ENCODE measurements at regions not wholly inside any gene's neighbourhood (a gene's known extent, or its start where the extent isn't known, plus 50 kb on each side); places are given as distances from the start of the nearest gene placed in this dataset.

DNA sequence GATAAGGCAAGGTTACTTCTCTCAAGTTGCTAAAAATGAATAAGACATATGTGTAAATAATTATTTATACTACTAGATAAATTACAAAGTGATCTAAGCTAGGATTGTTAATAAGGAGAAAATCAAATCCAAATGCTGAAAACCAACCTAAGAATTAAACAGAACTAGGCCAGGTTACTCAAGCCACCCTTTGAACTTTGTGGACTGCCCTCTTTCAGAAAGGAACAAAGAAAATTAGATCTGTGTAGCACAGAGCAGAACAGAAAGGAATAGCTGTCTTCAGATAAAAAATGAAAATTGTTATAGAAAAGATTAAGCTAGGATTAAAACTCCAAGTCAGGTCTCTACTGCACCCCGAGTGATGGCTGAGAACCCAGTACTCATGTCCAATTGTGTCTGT is 158.2 kb upstream of the LRIG1 start:
- no peak overlapping the region for H3K27ac ChIP-seq
- H3K4me3 ChIP-seq = no peak overlapping the region
- TF ChIP-seq, protein P1, sequence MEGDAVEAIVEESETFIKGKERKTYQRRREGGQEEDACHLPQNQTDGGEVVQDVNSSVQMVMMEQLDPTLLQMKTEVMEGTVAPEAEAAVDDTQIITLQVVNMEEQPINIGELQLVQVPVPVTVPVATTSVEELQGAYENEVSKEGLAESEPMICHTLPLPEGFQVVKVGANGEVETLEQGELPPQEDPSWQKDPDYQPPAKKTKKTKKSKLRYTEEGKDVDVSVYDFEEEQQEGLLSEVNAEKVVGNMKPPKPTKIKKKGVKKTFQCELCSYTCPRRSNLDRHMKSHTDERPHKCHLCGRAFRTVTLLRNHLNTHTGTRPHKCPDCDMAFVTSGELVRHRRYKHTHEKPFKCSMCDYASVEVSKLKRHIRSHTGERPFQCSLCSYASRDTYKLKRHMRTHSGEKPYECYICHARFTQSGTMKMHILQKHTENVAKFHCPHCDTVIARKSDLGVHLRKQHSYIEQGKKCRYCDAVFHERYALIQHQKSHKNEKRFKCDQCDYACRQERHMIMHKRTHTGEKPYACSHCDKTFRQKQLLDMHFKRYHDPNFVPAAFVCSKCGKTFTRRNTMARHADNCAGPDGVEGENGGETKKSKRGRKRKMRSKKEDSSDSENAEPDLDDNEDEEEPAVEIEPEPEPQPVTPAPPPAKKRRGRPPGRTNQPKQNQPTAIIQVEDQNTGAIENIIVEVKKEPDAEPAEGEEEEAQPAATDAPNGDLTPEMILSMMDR (IDR thresholded peaks at IDR 0.05) = no peak
- no peak for DNase-seq (ENCODE audit: low spot score)

DNA sequence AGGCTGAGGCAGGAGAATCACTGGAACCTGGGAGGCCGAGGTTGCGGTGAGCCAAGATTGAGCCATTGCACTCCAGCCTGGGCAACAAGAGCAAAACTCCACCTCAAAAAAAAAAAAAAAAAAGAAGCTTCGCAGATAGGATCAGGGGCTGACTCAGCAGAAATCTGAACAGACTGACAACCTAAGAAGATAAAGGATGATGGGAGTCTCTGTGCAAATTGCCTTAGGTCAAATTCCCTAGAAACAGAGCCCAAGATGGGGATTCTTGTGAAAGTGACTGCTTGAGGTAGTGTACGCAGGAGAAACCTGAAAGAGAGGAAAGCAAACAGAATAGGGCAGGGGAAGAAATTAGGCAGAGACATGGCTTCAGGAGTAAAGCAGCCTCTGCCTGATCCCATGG is 160.8 kb upstream of the LRIG1 start:
- H3K27ac ChIP-seq = no peak overlapping the region
- TF ChIP-seq, protein P1 (IDR thresholded peaks at IDR 0.05) = no peak
- H3K4me3 ChIP-seq = no peak overlapping the region
- DNase-seq (ENCODE audit: low spot score) = no peak

DNA sequence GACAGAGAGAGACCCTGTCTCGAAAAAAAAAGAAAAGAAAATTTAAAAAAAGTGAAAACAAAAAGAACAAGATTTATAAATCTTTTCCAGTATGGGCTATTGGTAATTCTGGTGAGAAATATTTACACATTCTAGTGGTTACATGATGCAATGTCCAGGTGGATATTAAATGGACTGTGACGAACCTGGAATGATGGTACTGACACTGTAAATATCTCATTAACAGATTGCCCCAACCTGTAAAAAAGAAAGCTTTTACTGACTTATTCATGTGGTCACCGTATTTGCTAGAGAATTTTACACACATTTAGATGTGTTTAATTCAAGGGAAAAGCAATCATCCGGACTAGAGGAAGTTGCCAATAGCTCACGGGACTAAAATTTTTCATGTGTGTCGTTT is 162.1 kb upstream of the LRIG1 start:
- DNase-seq (ENCODE audit: low spot score) = no peak
- Histone ChIP-seq H3K4me3 (no peak overlapping the region), H3K27ac (no peak overlapping the region)
- TF ChIP-seq, protein P1 (IDR thresholded peaks at IDR 0.05) = no peak

DNA sequence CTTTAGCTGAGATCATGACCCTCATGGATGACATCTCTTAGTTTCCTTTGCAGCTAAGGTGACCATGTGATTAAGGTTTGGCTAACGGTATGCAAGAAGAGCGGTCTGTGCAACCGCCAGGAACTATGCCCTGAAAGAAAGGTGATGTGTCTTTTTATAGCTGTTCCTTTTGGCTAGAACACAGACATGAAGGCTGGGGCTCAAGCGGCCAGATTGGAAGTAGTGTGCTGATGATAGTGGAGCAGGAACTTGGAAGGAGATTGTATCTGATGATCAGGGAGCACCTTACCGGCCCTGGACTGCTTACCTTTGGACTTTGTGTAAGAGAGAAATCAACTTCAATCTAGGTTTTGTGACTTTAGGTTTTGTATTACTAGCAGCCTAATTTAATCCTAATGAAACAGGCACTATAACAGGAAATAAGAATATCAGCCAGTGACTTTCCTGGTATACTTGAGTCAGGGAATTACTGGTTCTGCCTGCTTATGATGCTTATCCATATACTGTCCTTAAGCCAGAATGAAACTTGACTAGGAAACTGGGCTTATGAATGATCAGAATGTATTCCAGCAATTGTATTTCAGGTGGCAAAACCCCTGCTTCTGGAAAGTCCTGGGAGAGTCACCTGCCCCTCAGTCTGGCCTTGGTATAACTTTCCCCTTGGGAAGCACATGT is 164.3 kb upstream of the LRIG1 start:
- Histone ChIP-seq H3K27ac (no peak overlapping the region), H3K4me3 (no peak overlapping the region)
- no peak for DNase-seq (ENCODE audit: low spot score)
- TF ChIP-seq, protein P1 (IDR thresholded peaks at IDR 0.05) = no peak

DNA sequence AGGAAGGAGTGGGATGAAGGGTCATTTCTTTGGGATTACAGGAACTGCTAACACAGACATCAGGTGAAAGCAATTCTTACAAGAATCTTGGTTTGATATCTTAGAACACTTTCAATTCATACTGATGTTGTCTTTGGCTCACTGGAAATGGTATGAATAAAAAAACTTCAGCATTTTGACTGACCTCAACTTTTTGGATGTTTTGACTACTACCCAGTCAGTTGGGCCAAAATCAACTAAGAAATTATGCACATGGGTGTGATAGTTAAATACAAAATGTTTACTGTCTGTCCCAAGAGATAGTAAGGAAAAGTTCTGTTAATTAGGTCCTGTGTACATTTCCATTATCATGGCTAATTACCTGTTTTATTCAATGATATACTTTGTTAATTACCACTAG is 165.5 kb upstream of the LRIG1 start:
- DNase-seq (ENCODE audit: low spot score) = no peak
- H3K4me3 ChIP-seq = no peak overlapping the region
- TF ChIP-seq, protein P1 (IDR thresholded peaks at IDR 0.05) = no peak
- H3K27ac ChIP-seq = no peak overlapping the region

DNA sequence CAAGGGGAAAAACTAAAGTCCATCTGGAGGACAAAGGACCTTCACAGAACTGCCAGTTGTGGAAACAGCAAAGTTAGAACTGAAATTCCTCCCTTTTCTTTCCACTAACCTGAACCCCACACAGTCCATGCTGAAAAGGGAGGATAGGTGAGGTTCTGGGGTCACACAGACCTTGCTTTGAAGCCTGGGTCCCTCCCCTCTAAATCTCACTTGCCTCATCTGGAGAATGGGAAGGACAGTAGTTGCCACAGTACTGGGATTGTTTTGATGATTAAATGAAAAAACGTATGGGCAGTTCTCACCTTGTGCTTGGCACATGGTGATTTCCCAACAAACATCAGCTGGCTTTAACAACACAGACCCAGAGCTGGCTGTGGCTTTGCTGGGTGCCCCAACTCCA is 166.4 kb upstream of the LRIG1 start:
- no peak for DNase-seq (ENCODE audit: low spot score)
- Histone ChIP-seq H3K27ac (no peak overlapping the region), H3K4me3 (no peak overlapping the region)
- TF ChIP-seq, protein P1 (IDR thresholded peaks at IDR 0.05) = no peak

DNA sequence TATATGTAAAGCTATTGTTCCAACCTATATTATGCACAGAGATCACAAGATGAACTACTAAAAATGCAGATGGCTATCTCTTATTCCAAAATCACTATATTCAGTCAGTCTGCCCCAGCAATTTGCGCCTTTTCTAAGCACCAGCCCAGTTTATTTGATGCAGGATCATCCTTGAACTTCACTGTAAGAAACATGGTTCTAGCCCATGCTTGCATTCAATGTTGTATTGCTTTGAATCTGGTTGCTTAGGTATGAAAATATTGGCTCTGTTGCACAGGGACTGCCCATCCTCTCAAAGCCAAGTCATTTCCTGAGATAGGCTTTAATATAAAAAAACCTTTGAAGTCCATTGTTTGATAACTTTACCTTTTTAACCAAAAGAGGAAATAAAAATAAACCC is 170.5 kb upstream of the LRIG1 start:
- no peak for DNase-seq (ENCODE audit: low spot score)
- Histone ChIP-seq H3K4me3 (no peak overlapping the region), H3K27ac (no peak overlapping the region)
- TF ChIP-seq, protein P1 (IDR thresholded peaks at IDR 0.05) = no peak
